Thyroid gland (tissue), 4 donors: ENCODE measurements at regions not wholly inside any gene's neighbourhood (a gene's known extent, or its start where the extent isn't known, plus 50 kb on each side); places are given as distances from the start of the nearest gene placed in this dataset.

Experiments
- POLR2A ChIP-seq, 2 donors: fragments of 450-650 bp; IDR thresholded peaks; one replicate each; pipeline ENCODE4 v1.6.1; 2017; ENCODE audit warnings: antibody characterized with exemption in 2 of 2, mild to moderate bottlenecking in 2 of 2, moderate library complexity in 1 of 2
- TF ChIP-seq, protein P1 (sequence below), 6 experiments: fragments of 200-600 bp in 3 of 6; fragments of 450-650 bp in 3 of 6; sonication (generic) in 3 of 6; IDR thresholded peaks; one replicate each; pipeline ENCODE4 v1.5.1; 2016 to 2019; ENCODE audit warnings: antibody characterized with exemption in 6 of 6, mild to moderate bottlenecking in 2 of 6, inconsistent platforms in 1 of 6, moderate library complexity in 1 of 6

- TF ChIP-seq, protein P1, sequence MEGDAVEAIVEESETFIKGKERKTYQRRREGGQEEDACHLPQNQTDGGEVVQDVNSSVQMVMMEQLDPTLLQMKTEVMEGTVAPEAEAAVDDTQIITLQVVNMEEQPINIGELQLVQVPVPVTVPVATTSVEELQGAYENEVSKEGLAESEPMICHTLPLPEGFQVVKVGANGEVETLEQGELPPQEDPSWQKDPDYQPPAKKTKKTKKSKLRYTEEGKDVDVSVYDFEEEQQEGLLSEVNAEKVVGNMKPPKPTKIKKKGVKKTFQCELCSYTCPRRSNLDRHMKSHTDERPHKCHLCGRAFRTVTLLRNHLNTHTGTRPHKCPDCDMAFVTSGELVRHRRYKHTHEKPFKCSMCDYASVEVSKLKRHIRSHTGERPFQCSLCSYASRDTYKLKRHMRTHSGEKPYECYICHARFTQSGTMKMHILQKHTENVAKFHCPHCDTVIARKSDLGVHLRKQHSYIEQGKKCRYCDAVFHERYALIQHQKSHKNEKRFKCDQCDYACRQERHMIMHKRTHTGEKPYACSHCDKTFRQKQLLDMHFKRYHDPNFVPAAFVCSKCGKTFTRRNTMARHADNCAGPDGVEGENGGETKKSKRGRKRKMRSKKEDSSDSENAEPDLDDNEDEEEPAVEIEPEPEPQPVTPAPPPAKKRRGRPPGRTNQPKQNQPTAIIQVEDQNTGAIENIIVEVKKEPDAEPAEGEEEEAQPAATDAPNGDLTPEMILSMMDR (IDR thresholded peaks at IDR 0.05) = no peak
- TF ChIP-seq POLR2A (IDR thresholded peaks at IDR 0.05) = no peak
Measured at GRCh38 chr13:80117515-80117914, 223.4 kb downstream of the SPRY2 start.
